K562 (cell line): ENCODE measurements at regions not wholly inside any gene's neighbourhood (a gene's known extent, or its start where the extent isn't known, plus 50 kb on each side); places are given as distances from the start of the nearest gene placed in this dataset.

Experiments used
- ATAC-seq: fragments of 200-7000 bp; cut with Tn5 transposase; 3 replicates; pipeline ENCODE4 v1.9.1; 2020; ENCODE audit warnings: moderate library complexity
- BruUV-seq: library from RNA; stranded (reverse); fragments of 400-500 nt; replicated peaks from 2 replicates; lab custom pipeline; 2021; lab: Mats Ljungman, UMichigan
- CTCF ChIA-PET: fragments of 300-600 bp; formaldehyde crosslinking; extraction: SDS; loops from one replicate; lab custom pipeline; 2021; ENCODE audit warnings: low intra/inter-chr PET ratio; lab: Yijun Ruan, JAX
- POLR2A ChIA-PET: fragments of 300-600, 350-650 bp; sonication (Branson Sonifier 250); formaldehyde crosslinking; extraction: SDS; loops from one replicate; lab custom pipeline; 2021; ENCODE audit warnings: antibody characterized with exemption, inconsistent platforms; lab: Yijun Ruan, JAX
- DNase-seq, 4 experiments: peaks; one replicate each; pipeline versions ENCODE4 v3.0.0 to v3.0.0-alpha.2; 2011 to 2018; ENCODE audit warnings: low spot score in 3 of 4, mixed read lengths in 3 of 4; ENCODE audit errors: extremely low read depth in 1 of 4
- FAIRE-seq: peaks from 2 replicates; lab custom pipeline; 2011; peaks lifted over from hg19 to GRCh38; lab: Jason Lieb, UNC
- H2AFZ ChIP-seq: 2 replicates; pipeline ENCODE4 v1.6.0; 2011; ENCODE audit warnings: low read depth, low read length, control low read depth, inconsistent platforms
- H3K27ac ChIP-seq: fragments of 200-600 bp; 3 replicates; pipeline ENCODE4 v1.8.0; 2011; ENCODE audit warnings: low read depth, mild to moderate bottlenecking, control low read depth, inconsistent platforms, low read length, moderate library complexity, mixed read lengths; ENCODE audit errors: extremely low read depth
- H3K27me3 ChIP-seq, 2 experiments: fragments of 300-600 bp in 1 of 2; 2 replicates in 1 of 2; 3 replicates in 1 of 2; pipeline versions ENCODE4 v1.6.0 to v1.8.0; 2011; ENCODE audit warnings: inconsistent platforms in 2 of 2, low read length in 2 of 2, mild to moderate bottlenecking in 1 of 2, mixed read lengths in 1 of 2, moderate library complexity in 1 of 2; ENCODE audit not compliant: control insufficient read depth in 2 of 2, insufficient read depth in 2 of 2
- H3K36me3 ChIP-seq: fragments of 300-600 bp; 3 replicates; pipeline ENCODE4 v1.8.0; 2011; ENCODE audit warnings: mild to moderate bottlenecking, low read length, inconsistent platforms; ENCODE audit not compliant: control insufficient read depth, insufficient read depth
- H3K4me1 ChIP-seq, 2 experiments: fragments of 200-600 bp in 1 of 2; replicated peaks in 1 of 2; 2 replicates in 1 of 2; 3 replicates in 1 of 2; pipeline versions ENCODE4 v1.5.1 to v1.8.0; 2011; ENCODE audit warnings: inconsistent platforms in 2 of 2, low read length in 2 of 2, mild to moderate bottlenecking in 1 of 2, mixed read lengths in 1 of 2, moderate library complexity in 1 of 2; ENCODE audit not compliant: control insufficient read depth in 2 of 2, insufficient read depth in 2 of 2
- H3K4me2 ChIP-seq: 2 replicates; pipeline ENCODE4 v1.6.1; 2011; ENCODE audit warnings: low read length, control low read depth, inconsistent platforms, mixed read lengths; ENCODE audit not compliant: insufficient read depth
- H3K4me3 ChIP-seq: fragments of 200-600 bp; sonication (generic), shearing (Covaris generic); 2 replicates; pipeline ENCODE4 v1.5.1; 2016; ENCODE audit warnings: control low read depth, inconsistent platforms
- H3K79me2 ChIP-seq: fragments of 200-600 bp; 3 replicates; pipeline ENCODE4 v1.8.0; 2011; ENCODE audit warnings: low read length, inconsistent platforms; ENCODE audit not compliant: control insufficient read depth, insufficient read depth
- H3K9ac ChIP-seq, 2 experiments: 2 replicates each; pipeline versions ENCODE4 v1.6.0 to v1.6.1; 2011; ENCODE audit warnings: low read depth in 2 of 2, low read length in 2 of 2, control low read depth in 1 of 2, inconsistent platforms in 1 of 2, mild to moderate bottlenecking in 1 of 2, mixed read lengths in 1 of 2; ENCODE audit not compliant: insufficient read depth in 1 of 2
- H3K9me1 ChIP-seq: one replicate; pipeline ENCODE4 v1.6.0; 2011; ENCODE audit warnings: inconsistent platforms, mild to moderate bottlenecking, low read length, moderate library complexity; ENCODE audit not compliant: control insufficient read depth, insufficient read depth
- H3K9me3 ChIP-seq: replicated peaks from 2 replicates; pipeline ENCODE4 v1.5.1; 2011; ENCODE audit warnings: low read depth, low read length, inconsistent platforms; ENCODE audit not compliant: control insufficient read depth, insufficient read depth
- H4K20me1 ChIP-seq: replicated peaks from 2 replicates; pipeline ENCODE4 v1.6.1; 2011; ENCODE audit warnings: low read length, inconsistent platforms, mixed read lengths; ENCODE audit not compliant: control insufficient read depth, insufficient read depth
- ATF6 ChIP-seq: sonication (generic); formaldehyde crosslinking; IDR thresholded peaks from 2 replicates; pipeline ENCODE4 v1.4.0; 2020; ENCODE audit warnings: mild to moderate bottlenecking, missing genetic modification reagents
- HDAC2 ChIP-seq: fragments of 450-650 bp; IDR thresholded peaks from 2 replicates; pipeline ENCODE4 v1.6.1; 2016; ENCODE audit warnings: mild to moderate bottlenecking
- IFI16 ChIP-seq: fragments of 250-450 bp; sonication (Bioruptor Pico); IDR thresholded peaks from 2 replicates; pipeline ENCODE4 v2.1.2; 2022; ENCODE audit warnings: mild to moderate bottlenecking, inconsistent platforms
- KDM1A ChIP-seq, 2 experiments: fragments of 450-650 bp; IDR thresholded peaks; 2 replicates each; pipeline ENCODE4 v1.6.1; 2016; ENCODE audit warnings: mild to moderate bottlenecking in 2 of 2
- SMARCA4 ChIP-seq: fragments of 450-650 bp; IDR thresholded peaks from 2 replicates; pipeline ENCODE4 v1.6.1; 2016
- TAF7 ChIP-seq: fragments of 450-650 bp; IDR thresholded peaks from 2 replicates; pipeline ENCODE4 v1.6.1; 2016; ENCODE audit warnings: missing genetic modification characterization, missing compliant biosample characterization
- USF1 ChIP-seq: sonication (generic); formaldehyde crosslinking; IDR thresholded peaks from 2 replicates; pipeline ENCODE4 v1.9.0; 2022; ENCODE audit warnings: mild to moderate bottlenecking, missing genetic modification reagents
- ZNF217 ChIP-seq: sonication (generic); formaldehyde crosslinking; IDR thresholded peaks from 2 replicates; pipeline ENCODE4 v1.8.0; 2022; ENCODE audit warnings: mild to moderate bottlenecking, missing genetic modification reagents
- ZNF408 ChIP-seq: fragments of 250-450 bp; sonication (Bioruptor Pico); IDR thresholded peaks from 2 replicates; pipeline ENCODE4 v1.4.0; 2020; ENCODE audit warnings: low read depth, mild to moderate bottlenecking, moderate library complexity
- ZNF512 ChIP-seq: IDR thresholded peaks from 2 replicates; pipeline ENCODE4 v1.6.1; 2016; ENCODE audit warnings: missing genetic modification characterization, missing compliant biosample characterization
- ZNF778 ChIP-seq: fragments of 450-650 bp; formaldehyde crosslinking; IDR thresholded peaks from 2 replicates; pipeline ENCODE4 v1.4.0; 2020; ENCODE audit warnings: mild to moderate bottlenecking, moderate library complexity
- WGBS: fragments of 100-300 bp; shearing (Covaris generic); methylation state at CpG from one replicate; pipeline ENCODE4 v1.1.6; 2016; ENCODE audit warnings: low coverage, mixed read lengths; ENCODE audit not compliant: insufficient coverage; ENCODE audit errors: missing lambda C conversion rate; 5-methylcytosine and 5-hydroxymethylcytosine counted together
- in situ Hi-C: fragments of 300-500 bp; cut with MboI; formaldehyde crosslinking; loops from 4 replicates; pipeline ENCODE4 v1.15.0; 2018; ENCODE audit warnings: inconsistent platforms, mixed read lengths
- intact Hi-C: fragments of 100-400 bp; cut with micrococcal nuclease; formaldehyde crosslinking; loops from 2 replicates; pipeline ENCODE4 v1.14.2; 2022
- TF ChIP-seq, protein P1 (sequence below): fragments of 450-650 bp; formaldehyde crosslinking; IDR thresholded peaks from 2 replicates; pipeline ENCODE4 v1.4.0; 2020; ENCODE audit warnings: mild to moderate bottlenecking, moderate library complexity
- TF ChIP-seq, protein P2 (sequence below): fragments of 150-350 bp; IDR thresholded peaks from 2 replicates; pipeline ENCODE4 v1.6.1; 2014; ENCODE audit warnings: low read depth, mild to moderate bottlenecking, low read length, borderline replicate concordance

DNA sequence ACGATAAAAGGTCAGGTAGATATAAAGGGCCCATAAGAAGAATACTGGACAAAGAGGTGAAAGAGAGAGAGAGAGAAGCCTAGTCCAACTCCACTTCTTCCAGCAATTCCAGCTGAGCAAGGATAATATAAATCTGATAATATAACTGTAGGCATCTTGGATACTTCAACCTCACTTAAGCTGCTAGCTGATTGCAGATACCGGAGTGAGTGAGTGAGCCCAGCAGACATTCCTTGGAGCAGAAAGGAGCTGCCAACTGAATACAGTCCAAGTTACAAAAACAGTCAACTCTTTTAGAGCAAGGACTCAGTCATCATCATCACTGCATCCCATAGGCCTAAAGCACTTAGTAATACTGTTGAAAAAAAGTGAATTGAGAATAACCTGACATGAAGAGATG, 387.6 kb downstream of the SLITRK6 start:
- Histone ChIP-seq H3K9me3 (no peaks in the 10 kb centered on the region), H3K9ac (no peak overlapping the region), H3K4me2 (no peak overlapping the region), H3K9me1 (no peaks in the 10 kb centered on the region), H3K27me3 (no peaks in the 10 kb centered on the region), H4K20me1 (no peaks in the 10 kb centered on the region), H2AFZ (no peak overlapping the region), H3K4me3 (no peak overlapping the region), H3K4me1 (no peaks in the 10 kb centered on the region), H3K27ac (no peak overlapping the region), H3K36me3 (no peaks in the 10 kb centered on the region), H3K79me2 (no peaks in the 10 kb centered on the region)
- intact Hi-C loops (no loop called here), in situ Hi-C loops (no loop called here)
- ChIA-PET CTCF (no interaction called here), POLR2A (no interaction called here)
- 0% methylated on average over 2 of the region's 2 CpGs for WGBS
- TF ChIP-seq SMARCA4, result no peak
- TF ChIP-seq ZNF408 (CRISPR knock-in tag), result no peak
- no peak for TF ChIP-seq KDM1A (IDR thresholded peaks at IDR 0.05)
- no peak for TF ChIP-seq TAF7 (tag)
- TF ChIP-seq, protein P1, sequence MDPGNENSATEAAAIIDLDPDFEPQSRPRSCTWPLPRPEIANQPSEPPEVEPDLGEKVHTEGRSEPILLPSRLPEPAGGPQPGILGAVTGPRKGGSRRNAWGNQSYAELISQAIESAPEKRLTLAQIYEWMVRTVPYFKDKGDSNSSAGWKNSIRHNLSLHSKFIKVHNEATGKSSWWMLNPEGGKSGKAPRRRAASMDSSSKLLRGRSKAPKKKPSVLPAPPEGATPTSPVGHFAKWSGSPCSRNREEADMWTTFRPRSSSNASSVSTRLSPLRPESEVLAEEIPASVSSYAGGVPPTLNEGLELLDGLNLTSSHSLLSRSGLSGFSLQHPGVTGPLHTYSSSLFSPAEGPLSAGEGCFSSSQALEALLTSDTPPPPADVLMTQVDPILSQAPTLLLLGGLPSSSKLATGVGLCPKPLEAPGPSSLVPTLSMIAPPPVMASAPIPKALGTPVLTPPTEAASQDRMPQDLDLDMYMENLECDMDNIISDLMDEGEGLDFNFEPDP (CRISPR knock-in tag), result no peak
- no peak for TF ChIP-seq ATF6 (CRISPR knock-in tag)
- no peak for TF ChIP-seq IFI16 (CRISPR knock-in tag)
- TF ChIP-seq, protein P2, sequence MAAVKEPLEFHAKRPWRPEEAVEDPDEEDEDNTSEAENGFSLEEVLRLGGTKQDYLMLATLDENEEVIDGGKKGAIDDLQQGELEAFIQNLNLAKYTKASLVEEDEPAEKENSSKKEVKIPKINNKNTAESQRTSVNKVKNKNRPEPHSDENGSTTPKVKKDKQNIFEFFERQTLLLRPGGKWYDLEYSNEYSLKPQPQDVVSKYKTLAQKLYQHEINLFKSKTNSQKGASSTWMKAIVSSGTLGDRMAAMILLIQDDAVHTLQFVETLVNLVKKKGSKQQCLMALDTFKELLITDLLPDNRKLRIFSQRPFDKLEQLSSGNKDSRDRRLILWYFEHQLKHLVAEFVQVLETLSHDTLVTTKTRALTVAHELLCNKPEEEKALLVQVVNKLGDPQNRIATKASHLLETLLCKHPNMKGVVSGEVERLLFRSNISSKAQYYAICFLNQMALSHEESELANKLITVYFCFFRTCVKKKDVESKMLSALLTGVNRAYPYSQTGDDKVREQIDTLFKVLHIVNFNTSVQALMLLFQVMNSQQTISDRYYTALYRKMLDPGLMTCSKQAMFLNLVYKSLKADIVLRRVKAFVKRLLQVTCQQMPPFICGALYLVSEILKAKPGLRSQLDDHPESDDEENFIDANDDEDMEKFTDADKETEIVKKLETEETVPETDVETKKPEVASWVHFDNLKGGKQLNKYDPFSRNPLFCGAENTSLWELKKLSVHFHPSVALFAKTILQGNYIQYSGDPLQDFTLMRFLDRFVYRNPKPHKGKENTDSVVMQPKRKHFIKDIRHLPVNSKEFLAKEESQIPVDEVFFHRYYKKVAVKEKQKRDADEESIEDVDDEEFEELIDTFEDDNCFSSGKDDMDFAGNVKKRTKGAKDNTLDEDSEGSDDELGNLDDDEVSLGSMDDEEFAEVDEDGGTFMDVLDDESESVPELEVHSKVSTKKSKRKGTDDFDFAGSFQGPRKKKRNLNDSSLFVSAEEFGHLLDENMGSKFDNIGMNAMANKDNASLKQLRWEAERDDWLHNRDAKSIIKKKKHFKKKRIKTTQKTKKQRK, result no peak
- no peak for TF ChIP-seq ZNF778 (CRISPR knock-in tag)
- no peak for TF ChIP-seq ZNF512 (tag)
- TF ChIP-seq ZNF217 (CRISPR knock-in tag), result no peak
- no peak for TF ChIP-seq HDAC2
- no peak for TF ChIP-seq USF1 (CRISPR knock-in tag)
- ATAC-seq (no peak), FAIRE-seq (no peak), DNase-seq (no peak)
- BruUV-seq, result no TSS peak
